ENCODE measurements at regions not wholly inside any gene's neighbourhood (a gene's known extent, or its start where the extent isn't known, plus 50 kb on each side); places are given as distances from the start of the nearest gene placed in this dataset.

DNA sequence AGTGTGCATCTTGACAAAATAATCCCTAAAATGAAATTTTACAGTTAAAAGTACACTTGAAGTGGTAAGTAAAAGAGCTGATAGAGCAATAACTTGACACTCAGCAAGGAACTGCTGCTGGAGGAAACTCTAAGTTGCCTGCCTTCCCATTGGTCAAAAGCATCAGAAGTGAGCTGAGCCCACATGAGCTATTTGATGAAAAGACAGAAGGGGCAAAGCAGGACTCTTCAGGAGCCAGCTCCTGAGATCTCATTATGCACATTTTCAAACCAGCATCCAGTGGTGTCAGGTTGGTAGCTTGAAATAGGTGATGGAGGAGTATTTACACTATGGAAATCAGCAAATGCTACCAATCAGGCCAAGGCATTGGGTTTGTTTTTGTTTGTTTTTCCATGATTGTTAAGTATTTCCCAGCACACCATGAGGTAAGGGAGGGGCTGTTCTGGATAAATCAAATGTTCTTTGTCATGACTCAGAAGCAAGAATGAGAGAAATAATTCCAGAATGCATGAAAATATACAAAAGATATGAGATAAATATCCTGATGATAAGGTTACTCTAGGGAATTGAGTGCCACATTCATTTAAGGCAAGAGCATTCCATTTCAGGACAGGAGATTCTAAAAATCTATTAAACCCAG lies 316.6 kb downstream of the SNX13 start:
- TF ChIP-seq, protein P1, sequence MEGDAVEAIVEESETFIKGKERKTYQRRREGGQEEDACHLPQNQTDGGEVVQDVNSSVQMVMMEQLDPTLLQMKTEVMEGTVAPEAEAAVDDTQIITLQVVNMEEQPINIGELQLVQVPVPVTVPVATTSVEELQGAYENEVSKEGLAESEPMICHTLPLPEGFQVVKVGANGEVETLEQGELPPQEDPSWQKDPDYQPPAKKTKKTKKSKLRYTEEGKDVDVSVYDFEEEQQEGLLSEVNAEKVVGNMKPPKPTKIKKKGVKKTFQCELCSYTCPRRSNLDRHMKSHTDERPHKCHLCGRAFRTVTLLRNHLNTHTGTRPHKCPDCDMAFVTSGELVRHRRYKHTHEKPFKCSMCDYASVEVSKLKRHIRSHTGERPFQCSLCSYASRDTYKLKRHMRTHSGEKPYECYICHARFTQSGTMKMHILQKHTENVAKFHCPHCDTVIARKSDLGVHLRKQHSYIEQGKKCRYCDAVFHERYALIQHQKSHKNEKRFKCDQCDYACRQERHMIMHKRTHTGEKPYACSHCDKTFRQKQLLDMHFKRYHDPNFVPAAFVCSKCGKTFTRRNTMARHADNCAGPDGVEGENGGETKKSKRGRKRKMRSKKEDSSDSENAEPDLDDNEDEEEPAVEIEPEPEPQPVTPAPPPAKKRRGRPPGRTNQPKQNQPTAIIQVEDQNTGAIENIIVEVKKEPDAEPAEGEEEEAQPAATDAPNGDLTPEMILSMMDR (IDR thresholded peaks at IDR 0.05) = no peak
- TF ChIP-seq POLR2A (IDR thresholded peaks at IDR 0.05) = no peak
